ENCODE measurements at regions not wholly inside any gene's neighbourhood (a gene's known extent, or its start where the extent isn't known, plus 50 kb on each side); places are given as distances from the start of the nearest gene placed in this dataset.

DNA sequence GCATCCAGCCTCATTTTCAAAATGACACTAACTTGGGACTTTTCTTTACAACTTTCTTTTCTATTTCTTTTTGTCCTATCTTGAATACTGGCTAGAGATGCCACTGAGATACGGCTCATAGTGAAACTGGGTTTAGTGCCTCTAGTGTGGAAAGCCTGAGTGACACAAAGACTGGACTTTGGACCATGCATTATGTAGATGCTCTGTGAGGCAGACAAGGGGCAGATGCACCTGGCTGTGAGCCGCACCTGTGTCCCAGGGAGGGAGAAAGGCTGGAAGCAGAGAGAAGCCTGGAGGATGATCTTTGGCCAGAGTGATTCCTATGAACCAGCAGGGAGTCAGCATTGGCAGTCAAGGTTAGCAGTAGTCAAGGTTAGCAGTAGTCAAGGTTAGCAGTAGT lies 852.3 kb upstream of the TMEM132C start:
- Histone ChIP-seq H3K4me1 (replicated peaks in 1 of 2) (no peaks in the 10 kb centered on the region), H3K27ac (no peak overlapping the region), H3K4me3 (no peak overlapping the region)
- 55 to 100% (median 89%) methylated on average over 1 to 2 of the region's 2 CpGs; no CpG with 5 or more reads in 4 of the 10 experiments for WGBS, 10 experiments
- in situ Hi-C loops (cut with MboI; ENCODE audit: low pct_unique_long_range_greater_than_20kb in 2 of 9, low sequenced_read_pairs in 9 of 9, unreplicated experiment in 9 of 9), result no loop called here
- no peak for ATAC-seq (replicated peaks in 6 of 8)

DNA sequence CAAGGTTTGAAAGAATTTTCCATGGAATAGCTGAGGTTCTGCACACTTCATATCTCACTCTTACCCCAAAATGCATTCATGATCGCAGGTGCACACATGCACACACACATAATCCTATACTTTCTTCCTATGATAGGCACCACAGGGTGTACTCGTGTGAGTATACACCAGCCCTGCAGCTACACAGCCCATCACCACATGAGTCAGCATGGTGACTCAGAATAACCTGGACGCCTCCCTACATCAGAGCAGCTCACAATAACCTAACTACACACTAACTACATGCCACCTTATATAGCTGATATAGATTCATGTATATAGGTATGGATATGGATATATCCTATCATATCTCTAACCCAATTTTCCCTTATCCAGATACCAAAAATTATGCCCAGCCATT lies 850.2 kb upstream of the TMEM132C start:
- WGBS, 10 experiments, result 30 to 100% (median 56%) methylated on average over 1 to 3 of the region's 3 CpGs; no CpG with 5 or more reads in 1 of the 10 experiments
- no peak overlapping the region for H3K4me3 ChIP-seq
- peak in 4 of 8 experiments; percentile 36 to 83 (median 60) for ATAC-seq (replicated peaks in 6 of 8)
- no peak overlapping the region for H3K27ac ChIP-seq
- H3K4me1 ChIP-seq (replicated peaks in 1 of 2), result no peaks in the 10 kb centered on the region
- in situ Hi-C loops (cut with MboI; ENCODE audit: low pct_unique_long_range_greater_than_20kb in 2 of 9, low sequenced_read_pairs in 9 of 9, unreplicated experiment in 9 of 9), result no loop called here

DNA sequence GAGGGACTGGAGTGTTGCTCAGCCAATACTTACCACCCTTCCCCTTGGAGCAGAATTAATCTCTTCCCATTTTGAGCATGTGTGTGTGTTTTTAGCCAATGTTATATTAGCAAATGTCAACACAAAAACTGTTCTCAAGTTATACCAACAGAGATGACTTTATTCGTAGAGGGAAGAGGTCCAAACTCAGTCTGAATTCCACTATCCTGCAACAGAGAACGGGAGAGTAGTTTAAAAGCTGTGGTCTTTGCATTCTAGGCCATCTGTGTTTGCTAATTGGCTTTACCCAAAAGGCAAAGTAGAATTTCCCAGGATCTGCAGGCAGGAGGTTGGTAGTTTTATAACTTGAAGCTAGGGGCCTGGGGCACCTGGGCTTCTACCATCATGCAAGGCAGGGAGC lies 847.9 kb upstream of the TMEM132C start:
- in situ Hi-C loops (cut with MboI; ENCODE audit: low pct_unique_long_range_greater_than_20kb in 2 of 9, low sequenced_read_pairs in 9 of 9, unreplicated experiment in 9 of 9), result no loop called here
- WGBS, 10 experiments, result 17 to 83% (median 50%) methylated on average over 1 to 2 of the region's 2 CpGs; no CpG with 5 or more reads in 3 of the 10 experiments
- Histone ChIP-seq H3K27ac (no peak overlapping the region), H3K4me1 (replicated peaks in 1 of 2) (no peaks in the 10 kb centered on the region), H3K4me3 (no peak overlapping the region)
- ATAC-seq (replicated peaks in 6 of 8), result no peak

DNA sequence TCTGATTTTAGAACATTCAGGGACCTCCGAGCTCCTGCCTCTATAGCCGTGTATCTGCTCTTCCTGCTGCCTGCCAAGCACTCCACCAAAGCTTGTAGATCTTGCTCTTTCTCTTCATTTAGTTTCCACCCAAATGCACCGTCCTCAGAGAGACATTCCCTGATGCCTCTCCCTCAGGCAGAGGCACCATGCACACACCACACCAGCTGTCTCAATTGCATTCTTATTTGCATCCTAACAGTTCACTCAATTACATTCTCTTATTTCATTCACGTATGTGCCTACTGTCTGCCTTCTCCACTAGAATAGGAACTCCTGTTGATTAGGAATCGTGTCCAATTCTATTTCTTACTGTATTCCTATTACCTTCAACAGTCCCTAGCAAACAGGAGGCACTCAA lies 845.4 kb upstream of the TMEM132C start:
- no peaks in the 10 kb centered on the region for H3K4me1 ChIP-seq (replicated peaks in 1 of 2)
- 23 to 68% (median 37%) methylated on average over 5 of the region's 5 CpGs; no CpG with 5 or more reads in 5 of the 10 experiments for WGBS, 10 experiments
- peak in 3 of 8 experiments; percentile 65 to 96 (median 81) for ATAC-seq (replicated peaks in 6 of 8)
- in situ Hi-C loops (cut with MboI; ENCODE audit: low pct_unique_long_range_greater_than_20kb in 2 of 9, low sequenced_read_pairs in 9 of 9, unreplicated experiment in 9 of 9), result no loop called here
- no peak overlapping the region for H3K27ac ChIP-seq
- H3K4me3 ChIP-seq, result no peak overlapping the region

DNA sequence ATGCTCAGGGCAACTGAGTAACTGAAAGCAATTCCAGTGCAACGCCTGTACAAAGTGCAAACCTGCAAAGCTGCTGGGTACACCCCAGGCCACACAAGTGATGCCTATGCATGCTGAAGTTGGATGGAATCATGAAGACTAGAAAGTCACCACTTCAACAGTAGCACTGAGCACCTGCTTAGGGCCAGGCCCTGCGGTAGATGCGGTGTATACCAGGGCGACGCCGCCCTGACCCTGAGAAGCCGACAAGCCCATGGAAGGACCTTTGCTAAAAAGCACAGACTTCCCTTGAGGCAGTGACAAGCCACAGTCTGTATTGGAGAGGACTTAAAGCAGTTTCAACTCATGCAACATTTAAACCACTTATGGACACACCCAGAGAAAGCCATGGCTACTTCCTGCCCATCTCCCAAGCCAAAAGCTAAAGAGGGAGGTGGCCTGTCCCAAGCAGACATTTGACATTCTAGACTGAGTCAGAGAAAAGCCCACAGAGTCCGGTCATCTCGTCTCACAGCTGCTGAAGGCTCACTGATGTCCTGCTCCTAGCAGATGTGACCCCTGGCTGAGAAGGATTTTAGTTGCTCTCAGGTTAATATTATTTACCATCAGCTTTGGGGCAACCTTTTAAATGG lies 843.9 kb upstream of the TMEM132C start:
- Histone ChIP-seq H3K4me3 (no peak overlapping the region), H3K27ac (no peak overlapping the region), H3K4me1 (replicated peaks in 1 of 2) (no peaks in the 10 kb centered on the region)
- in situ Hi-C loops (cut with MboI; ENCODE audit: low pct_unique_long_range_greater_than_20kb in 2 of 9, low sequenced_read_pairs in 9 of 9, unreplicated experiment in 9 of 9), result no loop called here
- WGBS, 10 experiments, result 17 to 90% (median 68%) methylated on average over 1 to 5 of the region's 9 CpGs; no CpG with 5 or more reads in 3 of the 10 experiments
- ATAC-seq (replicated peaks in 6 of 8), result peak in 2 of 8 experiments; percentile 71 to 80

DNA sequence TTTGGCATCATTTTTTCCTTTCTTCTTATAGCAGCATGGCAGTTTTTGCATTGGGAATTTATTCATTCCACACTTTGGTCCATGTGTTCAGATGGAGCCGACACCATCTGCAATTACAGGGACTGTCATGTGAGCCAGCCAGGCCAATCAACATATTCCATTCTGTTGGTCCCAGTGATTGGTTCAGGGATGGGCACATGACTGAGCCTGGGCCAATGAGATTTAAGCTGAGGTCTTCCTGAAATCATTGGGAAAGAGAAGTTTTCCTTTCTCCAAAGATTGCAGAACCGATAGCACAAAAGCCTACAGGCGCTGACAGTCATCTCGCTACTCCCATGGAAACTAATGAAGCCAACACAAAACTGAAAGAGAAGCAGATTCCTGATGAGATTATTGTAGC lies 841.5 kb upstream of the TMEM132C start:
- ATAC-seq (replicated peaks in 6 of 8), result no peak
- H3K27ac ChIP-seq, result no peak overlapping the region

DNA sequence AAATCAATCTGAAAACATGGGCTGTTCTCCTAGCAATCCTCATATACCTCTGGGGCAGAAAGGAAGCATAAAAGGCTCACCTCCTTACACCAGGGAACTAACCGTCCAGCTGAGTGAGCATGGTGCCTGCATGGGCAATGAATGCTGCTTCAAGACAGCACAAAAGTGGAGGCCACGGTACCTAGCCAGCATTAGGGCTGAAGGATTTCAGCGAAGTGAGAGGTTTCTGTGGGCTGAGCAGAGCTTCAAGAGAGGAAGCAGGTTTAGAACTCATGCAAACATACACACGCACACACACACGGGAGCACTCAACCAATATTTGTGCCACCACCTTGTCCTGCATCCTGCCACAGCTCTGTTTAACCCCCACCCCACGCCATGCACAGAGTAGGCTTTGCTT lies 838.5 kb upstream of the TMEM132C start:
- no peak overlapping the region for H3K4me3 ChIP-seq
- H3K27ac ChIP-seq, result no peak overlapping the region
- no peaks in the 10 kb centered on the region for H3K4me1 ChIP-seq (replicated peaks in 1 of 2)
- WGBS, 10 experiments, result 37 to 100% (median 93%) methylated on average over 1 to 5 of the region's 6 CpGs; no CpG with 5 or more reads in 3 of the 10 experiments
- in situ Hi-C loops (cut with MboI; ENCODE audit: low pct_unique_long_range_greater_than_20kb in 2 of 9, low sequenced_read_pairs in 9 of 9, unreplicated experiment in 9 of 9), result no loop called here
- ATAC-seq (replicated peaks in 6 of 8), result no peak

More for the DNA sequence above, 841.5 kb upstream of the TMEM132C start:
- H3K4me1 ChIP-seq (replicated peaks in 1 of 2), result no peaks in the 10 kb centered on the region
- in situ Hi-C loops (cut with MboI; ENCODE audit: low pct_unique_long_range_greater_than_20kb in 2 of 9, low sequenced_read_pairs in 9 of 9, unreplicated experiment in 9 of 9), result no loop called here
- no peak overlapping the region for H3K4me3 ChIP-seq
- 0 to 100% (median 63%) methylated on average over 1 to 4 of the region's 4 CpGs; no CpG with 5 or more reads in 2 of the 10 experiments for WGBS, 10 experiments

DNA sequence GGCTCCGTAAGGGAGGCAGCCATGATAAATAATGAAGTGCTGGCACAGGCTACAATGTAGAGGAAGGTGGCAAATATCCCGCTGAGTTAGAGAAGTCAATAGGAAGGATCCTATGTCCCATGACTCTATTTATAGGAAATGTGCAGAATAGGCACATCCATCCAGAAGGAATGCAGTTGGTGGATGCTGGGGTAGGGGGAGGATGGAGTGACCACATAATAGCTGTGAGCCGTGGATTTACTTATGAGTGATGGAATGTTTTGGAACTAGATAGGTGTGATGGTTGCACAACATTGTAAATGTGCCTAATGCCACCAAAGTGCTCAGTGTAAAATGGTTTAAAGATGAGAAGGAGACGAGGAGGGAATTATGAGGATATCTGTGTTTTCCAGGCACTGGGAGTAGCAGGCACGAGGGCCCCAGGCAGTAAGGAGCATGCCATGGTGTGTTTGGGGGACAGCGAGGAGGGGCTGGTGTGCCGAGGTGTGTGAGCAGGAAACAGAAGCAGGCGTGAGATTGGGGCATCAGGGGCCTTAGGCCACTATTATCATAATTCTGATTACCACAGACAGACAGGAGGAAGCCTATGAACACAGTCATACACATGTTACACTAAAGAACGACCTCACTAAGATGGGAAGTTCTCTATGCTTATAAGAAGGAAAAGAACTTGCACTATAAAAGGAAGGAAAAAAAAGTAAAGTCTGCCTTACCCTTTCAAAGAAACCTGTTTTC lies 837.3 kb upstream of the TMEM132C start:
- in situ Hi-C loops (cut with MboI; ENCODE audit: low pct_unique_long_range_greater_than_20kb in 2 of 9, low sequenced_read_pairs in 9 of 9, unreplicated experiment in 9 of 9), result no loop called here
- Histone ChIP-seq H3K4me3 (no peak overlapping the region), H3K27ac (no peak overlapping the region), H3K4me1 (replicated peaks in 1 of 2) (no peaks in the 10 kb centered on the region)
- no peak for ATAC-seq (replicated peaks in 6 of 8)
- WGBS, 10 experiments, result 43 to 90% (median 71%) methylated on average over 1 to 9 of the region's 9 CpGs; no CpG with 5 or more reads in 2 of the 10 experiments

DNA sequence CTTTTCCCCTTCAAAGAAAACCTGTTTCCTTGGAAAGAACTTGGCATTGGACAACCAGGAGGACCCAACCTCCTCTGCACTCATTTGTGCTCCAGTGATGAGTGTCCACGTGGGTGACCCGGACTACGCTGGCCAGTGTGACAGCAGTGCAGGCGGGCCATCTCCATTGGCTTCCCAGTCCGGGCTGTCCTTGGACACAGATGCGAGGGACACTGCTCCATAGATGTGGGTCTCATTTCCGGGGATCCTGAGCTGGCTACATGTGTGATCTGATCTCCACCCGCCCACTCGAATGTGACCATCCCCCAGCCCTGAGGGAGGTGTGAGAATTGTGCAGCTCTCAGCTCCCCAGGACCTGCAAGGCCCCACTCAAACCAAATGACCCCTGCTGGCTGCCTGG lies 836.6 kb upstream of the TMEM132C start:
- no peak for ATAC-seq (replicated peaks in 6 of 8)
- H3K4me1 ChIP-seq (replicated peaks in 1 of 2), result no peaks in the 10 kb centered on the region
- no peak overlapping the region for H3K4me3 ChIP-seq
- 6 to 92% (median 50%) methylated on average over 1 to 5 of the region's 9 CpGs; no CpG with 5 or more reads in 5 of the 10 experiments for WGBS, 10 experiments
- in situ Hi-C loops (cut with MboI; ENCODE audit: low pct_unique_long_range_greater_than_20kb in 2 of 9, low sequenced_read_pairs in 9 of 9, unreplicated experiment in 9 of 9), result no loop called here
- H3K27ac ChIP-seq, result no peak overlapping the region

DNA sequence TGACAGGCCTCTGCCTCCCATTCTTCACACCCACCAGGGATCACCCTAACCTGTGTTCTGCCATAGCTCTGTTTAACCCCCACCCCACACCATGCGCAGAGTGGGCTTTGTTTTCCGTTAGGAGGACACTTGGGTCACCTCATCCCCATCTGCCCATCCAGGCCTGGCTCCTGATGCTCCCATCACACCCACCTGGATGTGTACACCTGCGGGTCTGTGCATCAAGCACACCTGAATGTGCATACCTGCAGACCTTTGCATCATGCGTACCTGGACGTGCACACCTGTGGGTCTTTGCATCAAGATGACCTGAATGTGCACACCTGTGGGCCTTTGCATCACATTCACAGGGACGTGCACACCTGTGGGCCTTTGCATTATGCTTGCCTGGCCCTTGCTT lies 835.8 kb upstream of the TMEM132C start:
- no peak for ATAC-seq (replicated peaks in 6 of 8)
- in situ Hi-C loops (cut with MboI; ENCODE audit: low pct_unique_long_range_greater_than_20kb in 2 of 9, low sequenced_read_pairs in 9 of 9, unreplicated experiment in 9 of 9), result no loop called here
- Histone ChIP-seq H3K4me3 (no peak overlapping the region), H3K4me1 (replicated peaks in 1 of 2) (no peaks in the 10 kb centered on the region), H3K27ac (no peak overlapping the region)
- 0 to 100% (median 64%) methylated on average over 1 to 5 of the region's 6 CpGs; no CpG with 5 or more reads in 3 of the 10 experiments for WGBS, 10 experiments

DNA sequence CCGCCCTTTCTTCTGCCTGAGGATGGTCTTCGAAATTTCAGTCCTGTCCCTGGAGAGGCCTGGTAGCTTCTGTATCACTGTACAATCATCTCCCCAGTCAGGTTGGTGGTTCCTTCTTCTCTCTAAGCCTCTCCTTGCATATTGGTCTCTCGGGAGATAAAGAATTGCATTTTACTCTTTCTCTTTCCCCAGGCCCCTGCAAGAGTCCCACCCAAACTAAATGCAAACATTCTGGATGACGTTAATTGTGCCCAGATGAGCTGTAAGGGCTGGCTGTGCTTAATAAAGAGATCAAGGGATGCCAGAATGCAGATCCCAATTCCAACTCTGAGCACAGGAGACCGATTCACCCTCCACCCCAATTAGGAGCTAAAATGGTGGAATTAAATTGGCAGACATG lies 835.4 kb upstream of the TMEM132C start:
- peak in 3 of 8 experiments; percentile 53 to 84 (median 76) for ATAC-seq (replicated peaks in 6 of 8)

DNA sequence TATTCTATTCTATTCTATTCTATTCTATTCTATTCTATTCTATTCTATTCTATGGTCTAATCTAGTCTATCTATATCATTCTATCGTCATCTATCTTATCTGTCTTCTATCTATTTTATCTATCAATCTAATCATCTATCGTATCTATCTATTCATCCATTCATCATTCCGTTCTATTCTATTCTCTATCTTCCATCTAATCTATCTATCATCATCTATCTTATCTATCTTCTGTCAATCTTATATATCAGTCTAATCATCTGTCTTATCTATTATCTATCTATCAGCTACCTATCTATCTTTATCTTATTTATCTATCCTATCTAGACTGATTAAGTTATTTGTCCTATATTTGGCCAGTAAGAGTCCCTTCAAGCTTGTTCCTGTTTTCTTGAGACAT lies 831.5 kb upstream of the TMEM132C start:
- no peak for ATAC-seq (replicated peaks in 6 of 8)
- WGBS, 10 experiments, result 60 to 91% (median 68%) methylated on average over 3 of the region's 3 CpGs; no CpG with 5 or more reads in 1 of the 10 experiments
- Histone ChIP-seq H3K4me3 (no peak overlapping the region), H3K27ac (no peak overlapping the region), H3K4me1 (replicated peaks in 1 of 2) (no peaks in the 10 kb centered on the region)
- in situ Hi-C loops (cut with MboI; ENCODE audit: low pct_unique_long_range_greater_than_20kb in 2 of 9, low sequenced_read_pairs in 9 of 9, unreplicated experiment in 9 of 9), result no loop called here

More for the DNA sequence above, 835.4 kb upstream of the TMEM132C start:
- H3K27ac ChIP-seq, result no peak overlapping the region
- in situ Hi-C loops (cut with MboI; ENCODE audit: low pct_unique_long_range_greater_than_20kb in 2 of 9, low sequenced_read_pairs in 9 of 9, unreplicated experiment in 9 of 9), result no loop called here
- no peaks in the 10 kb centered on the region for H3K4me1 ChIP-seq (replicated peaks in 1 of 2)
- no peak overlapping the region for H3K4me3 ChIP-seq
- WGBS, 10 experiments, result 0 to 90% (median 45%) methylated on average over 1 to 3 of the region's 5 CpGs; no CpG with 5 or more reads in 3 of the 10 experiments

DNA sequence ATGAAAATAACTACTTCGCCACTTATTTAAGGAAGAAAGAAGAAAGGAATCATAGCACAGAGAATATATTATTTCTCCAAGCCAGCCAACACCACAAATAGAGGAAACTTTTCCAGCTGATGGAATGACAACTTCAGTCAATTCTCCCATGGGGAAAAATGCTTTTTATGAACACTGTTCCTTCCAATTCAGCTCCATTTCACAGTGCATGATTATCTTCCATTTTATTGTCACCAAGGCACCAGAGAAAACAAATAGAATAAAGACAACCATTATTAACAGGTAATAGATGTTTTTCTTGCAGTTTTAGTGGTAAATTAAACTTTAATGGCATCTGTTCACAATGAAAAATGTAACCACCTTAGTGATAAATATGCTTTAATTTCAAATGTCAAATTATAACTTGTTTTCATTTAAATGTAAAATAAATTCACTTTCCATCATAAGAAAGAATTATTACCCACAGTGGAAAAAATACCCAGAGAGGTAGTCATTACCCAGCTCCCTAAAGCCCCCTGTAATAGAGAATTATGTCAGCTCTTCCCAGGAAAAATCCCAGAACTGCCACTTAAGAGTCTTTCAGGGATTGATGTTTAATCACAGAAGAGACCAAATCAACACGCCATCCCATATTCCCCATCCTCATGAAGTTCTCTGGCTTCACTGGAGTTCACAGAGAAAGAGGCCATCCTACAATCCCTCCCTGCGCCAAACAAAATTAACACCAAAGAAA lies 828.3 kb upstream of the TMEM132C start:
- in situ Hi-C loops (cut with MboI; ENCODE audit: low pct_unique_long_range_greater_than_20kb in 2 of 9, low sequenced_read_pairs in 9 of 9, unreplicated experiment in 9 of 9), result no loop called here
- no peak for ATAC-seq (replicated peaks in 6 of 8)
- WGBS, 10 experiments, result 20 to 100% (median 72%) methylated on average over 1 to 3 of the region's 3 CpGs
- no peak overlapping the region for H3K4me3 ChIP-seq
- H3K27ac ChIP-seq, result no peak overlapping the region
- no peaks in the 10 kb centered on the region for H3K4me1 ChIP-seq (replicated peaks in 1 of 2)

Measured in motor neuron (in vitro differentiated cells).